Neuronal stem cell (in vitro differentiated cells): ENCODE measurements at regions not wholly inside any gene's neighbourhood (a gene's known extent, or its start where the extent isn't known, plus 50 kb on each side); places are given as distances from the start of the nearest gene placed in this dataset.

Source experiments
- DNase-seq: peaks from one replicate; pipeline ENCODE4 v3.0.0-alpha.2; 2013; ENCODE audit warnings: low spot score
- H2AFZ ChIP-seq: one replicate; pipeline ENCODE4 v1.6.1; 2013; ENCODE audit warnings: mild to moderate bottlenecking, low read length, inconsistent platforms
- H2AK5ac ChIP-seq: 2 replicates; pipeline ENCODE4 v1.6.1; 2013; ENCODE audit warnings: low read depth, mild to moderate bottlenecking, inconsistent platforms, low read length, moderate library complexity, mixed read lengths
- H2BK120ac ChIP-seq: 2 replicates; pipeline ENCODE4 v1.6.1; 2013; ENCODE audit warnings: low read depth, mild to moderate bottlenecking, inconsistent platforms, low read length, moderate library complexity, mixed read lengths
- H2BK12ac ChIP-seq: one replicate; pipeline ENCODE4 v1.6.1; 2013; ENCODE audit warnings: low read length, inconsistent platforms
- H2BK15ac ChIP-seq: 2 replicates; pipeline ENCODE4 v1.6.1; 2013; ENCODE audit warnings: mild to moderate bottlenecking, low read length, inconsistent platforms, mixed read lengths
- H2BK5ac ChIP-seq: one replicate; pipeline ENCODE4 v1.6.1; 2013; ENCODE audit warnings: inconsistent platforms, mild to moderate bottlenecking, low read length, moderate library complexity
- H3K14ac ChIP-seq: one replicate; pipeline ENCODE4 v1.6.1; 2013; ENCODE audit warnings: low read length, inconsistent platforms
- H3K18ac ChIP-seq: 2 replicates; pipeline ENCODE4 v1.6.1; 2013; ENCODE audit warnings: low read length, inconsistent platforms
- H3K23ac ChIP-seq: 2 replicates; pipeline ENCODE4 v1.6.1; 2013; ENCODE audit warnings: low read depth, mild to moderate bottlenecking, mixed read lengths, low read length, inconsistent platforms; ENCODE audit not compliant: poor library complexity
- H3K27ac ChIP-seq: replicated peaks from 3 replicates; pipeline ENCODE4 v1.5.1; 2013; ENCODE audit warnings: low read length, inconsistent platforms
- H3K27me3 ChIP-seq, 3 experiments: 2 replicates each; pipeline ENCODE4 v1.6.1; 2013; ENCODE audit warnings: low read length in 3 of 3, mild to moderate bottlenecking in 2 of 3, inconsistent platforms in 1 of 3, low read depth in 1 of 3, mixed read lengths in 1 of 3, moderate library complexity in 1 of 3; ENCODE audit not compliant: control insufficient read depth in 3 of 3, insufficient read depth in 3 of 3
- H3K36me3 ChIP-seq, 2 donors: replicated peaks in 1 of 2; 2 replicates each; pipeline ENCODE4 v1.6.1; 2013; ENCODE audit warnings: low read length in 2 of 2; ENCODE audit not compliant: control insufficient read depth in 2 of 2, insufficient read depth in 2 of 2
- H3K4ac ChIP-seq: 2 replicates; pipeline ENCODE4 v1.6.1; 2013; ENCODE audit warnings: inconsistent platforms, mild to moderate bottlenecking, low read length, moderate library complexity
- H3K4me1 ChIP-seq, 2 donors: 1 replicate in 1 of 2; 2 replicates in 1 of 2; pipeline ENCODE4 v1.6.1; 2013; ENCODE audit warnings: low read length in 2 of 2, low read depth in 1 of 2; ENCODE audit not compliant: control insufficient read depth in 2 of 2, insufficient read depth in 1 of 2
- H3K4me2 ChIP-seq: one replicate; pipeline ENCODE4 v1.6.1; 2013; ENCODE audit warnings: mild to moderate bottlenecking, low read length, inconsistent platforms; ENCODE audit not compliant: insufficient read depth, poor library complexity, severe bottlenecking
- H3K4me3 ChIP-seq, 2 donors: 2 replicates each; pipeline ENCODE4 v1.5.1; 2013; ENCODE audit warnings: low read length in 2 of 2, mild to moderate bottlenecking in 2 of 2, inconsistent platforms in 1 of 2, moderate library complexity in 1 of 2
- H3K79me1 ChIP-seq: one replicate; pipeline ENCODE4 v1.6.1; 2013; ENCODE audit warnings: low read depth, mild to moderate bottlenecking, inconsistent platforms, low read length, moderate library complexity
- H3K9ac ChIP-seq: one replicate; pipeline ENCODE4 v1.6.1; 2013; ENCODE audit warnings: mild to moderate bottlenecking, low read depth, low read length, inconsistent platforms; ENCODE audit not compliant: poor library complexity
- H3K9me3 ChIP-seq, 2 donors: replicated peaks in 1 of 2; 2 replicates each; pipeline versions ENCODE3 to v1.6.1; 2013; ENCODE audit warnings: low read length in 2 of 2, mild to moderate bottlenecking in 2 of 2, inconsistent platforms in 1 of 2, low read depth in 1 of 2, mixed read lengths in 1 of 2, moderate library complexity in 1 of 2; ENCODE audit not compliant: control insufficient read depth in 2 of 2, insufficient read depth in 1 of 2
- H4K8ac ChIP-seq: one replicate; pipeline ENCODE4 v1.6.1; 2013; ENCODE audit warnings: low read depth, mild to moderate bottlenecking, inconsistent platforms, low read length, moderate library complexity
- H4K91ac ChIP-seq: one replicate; pipeline ENCODE4 v1.6.1; 2013; ENCODE audit warnings: low read length, low read depth, mild to moderate bottlenecking, inconsistent platforms; ENCODE audit not compliant: poor library complexity
- WGBS, 2 donors: extraction: QIAGEN DNeasy Blood & Tissue Kit; methylation state at CpG; one replicate each; pipeline ENCODE4 v1.1.7; 2013; ENCODE audit warnings: missing lambda C conversion rate in 2 of 2, mixed read lengths in 1 of 2; ENCODE audit not compliant: insufficient read length in 2 of 2, insufficient replicate concordance in 1 of 2; ENCODE audit errors: extremely low coverage in 2 of 2; 5-methylcytosine and 5-hydroxymethylcytosine counted together

DNA sequence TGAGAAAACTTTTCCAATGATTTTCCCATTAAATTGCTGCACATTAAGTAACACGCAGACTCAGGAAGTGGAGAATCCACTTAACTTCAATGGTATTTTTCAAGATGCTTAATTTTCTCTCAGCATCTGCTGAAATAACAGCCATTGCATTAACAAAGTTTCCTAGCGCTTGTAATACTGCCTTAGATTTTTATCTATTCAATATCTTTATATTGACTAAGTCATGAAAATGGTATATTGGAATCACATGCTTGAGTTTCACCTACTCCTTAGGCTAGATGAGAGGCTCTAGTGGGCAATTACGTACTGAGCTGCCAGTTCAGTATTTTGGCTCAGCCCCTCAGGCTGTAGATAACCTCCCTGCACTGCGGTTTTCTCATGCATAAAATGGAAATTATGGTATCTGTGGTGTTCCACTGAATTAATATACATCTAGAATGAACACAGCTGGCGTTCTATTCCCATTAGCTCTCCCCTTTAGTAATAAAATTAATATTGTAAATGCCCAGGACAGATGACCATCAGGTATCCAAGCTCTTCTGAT lies 112.9 kb downstream of the MTX3 start:
- DNase-seq, result no peak
- no peak overlapping the region for H2BK5ac ChIP-seq
- H4K8ac ChIP-seq, result no peak overlapping the region
- H3K36me3 ChIP-seq, result no peaks in the 10 kb centered on the region
- no peak overlapping the region for H2AFZ ChIP-seq
- H3K23ac ChIP-seq, result no peak overlapping the region
- H3K4me3 ChIP-seq, result no peak overlapping the region
- H4K91ac ChIP-seq, result no peak overlapping the region
- no peak overlapping the region for H3K14ac ChIP-seq
- H3K4ac ChIP-seq, result no peak overlapping the region
- H3K4me1 ChIP-seq, result peaks cover 0 to 2% of the 10 kb centered on the region in 2 donors
- H2AK5ac ChIP-seq, result no peak overlapping the region
- H3K4me2 ChIP-seq, result no peak overlapping the region
- H3K27me3 ChIP-seq, result no peaks in the 10 kb centered on the region
- no peak overlapping the region for H2BK15ac ChIP-seq
- no peak overlapping the region for H3K18ac ChIP-seq
- no peak overlapping the region for H2BK12ac ChIP-seq
- no peak overlapping the region for H3K9ac ChIP-seq
- no peaks in the 10 kb centered on the region for H3K9me3 ChIP-seq
- H2BK120ac ChIP-seq, result no peak overlapping the region
- no peaks in the 10 kb centered on the region for H3K79me1 ChIP-seq
- no peak overlapping the region for H3K27ac ChIP-seq
- no CpG with 5 or more reads among the region's 5 CpGs for WGBS, 2 donors

- no peak overlapping the region for H3K9ac ChIP-seq
- WGBS, 2 donors, result no CpG with 5 or more reads among the region's 1 CpG
- no peaks in the 10 kb centered on the region for H3K79me1 ChIP-seq
- H3K9me3 ChIP-seq, result no peaks in the 10 kb centered on the region
- no peak overlapping the region for H4K8ac ChIP-seq
- no peak overlapping the region for H2BK12ac ChIP-seq
- H3K4me3 ChIP-seq, result no peak overlapping the region
- no peaks in the 10 kb centered on the region for H3K27me3 ChIP-seq
- no peak overlapping the region for H4K91ac ChIP-seq
- H2AK5ac ChIP-seq, result no peak overlapping the region
- no peak overlapping the region for H2BK15ac ChIP-seq
- H3K4me2 ChIP-seq, result no peak overlapping the region
- no peak overlapping the region for H3K4ac ChIP-seq
- peaks cover 0 to 2% of the 10 kb centered on the region in 2 donors for H3K4me1 ChIP-seq
- H2BK5ac ChIP-seq, result no peak overlapping the region
- no peak overlapping the region for H3K18ac ChIP-seq
- DNase-seq, result no peak
- no peak overlapping the region for H3K23ac ChIP-seq
- H2BK120ac ChIP-seq, result no peak overlapping the region
- no peaks in the 10 kb centered on the region for H3K36me3 ChIP-seq
- H3K14ac ChIP-seq, result no peak overlapping the region
- H2AFZ ChIP-seq, result no peak overlapping the region
- H3K27ac ChIP-seq, result no peak overlapping the region
Observed at GRCh38 chr5:79876456-79876855, 114.6 kb downstream of the MTX3 start.

GRCh38 chr5:79875230-79875629 lies 115.8 kb downstream of the MTX3 start:
- Histone ChIP-seq H3K4me1 (peaks cover 0 to 2% of the 10 kb centered on the region in 2 donors), H3K4me2 (no peak overlapping the region), H3K9ac (no peak overlapping the region), H2BK5ac (no peak overlapping the region), H3K18ac (no peak overlapping the region), H2BK12ac (no peak overlapping the region), H3K4ac (no peak overlapping the region), H3K4me3 (no peak overlapping the region), H3K36me3 (no peaks in the 10 kb centered on the region), H2BK15ac (no peak overlapping the region), H3K9me3 (no peaks in the 10 kb centered on the region), H3K27me3 (no peaks in the 10 kb centered on the region), H2BK120ac (no peak overlapping the region), H3K23ac (no peak overlapping the region), H3K27ac (no peak overlapping the region), H2AK5ac (no peak overlapping the region), H3K79me1 (no peaks in the 10 kb centered on the region), H4K91ac (no peak overlapping the region), H3K14ac (peak overlapping the region; percentile 33), H4K8ac (no peak overlapping the region), H2AFZ (no peak overlapping the region)
- WGBS, 2 donors, result no CpG with 5 or more reads among the region's 10 CpGs
- no peak for DNase-seq

GRCh38 chr5:79873187-79873586 lies 117.9 kb downstream of the MTX3 start:
- Histone ChIP-seq H3K4me1 (peaks cover 0 to 2% of the 10 kb centered on the region in 2 donors), H3K27me3 (no peaks in the 10 kb centered on the region), H3K9ac (no peak overlapping the region), H3K79me1 (no peaks in the 10 kb centered on the region), H4K8ac (no peak overlapping the region), H3K14ac (no peak overlapping the region), H2BK5ac (no peak overlapping the region), H2BK12ac (no peak overlapping the region), H2BK15ac (no peak overlapping the region), H3K4ac (no peak overlapping the region), H3K18ac (no peak overlapping the region), H2AFZ (no peak overlapping the region), H4K91ac (no peak overlapping the region), H3K23ac (no peak overlapping the region), H2AK5ac (no peak overlapping the region), H3K9me3 (no peaks in the 10 kb centered on the region), H3K4me2 (no peak overlapping the region), H2BK120ac (no peak overlapping the region), H3K4me3 (no peak overlapping the region), H3K27ac (no peak overlapping the region), H3K36me3 (no peaks in the 10 kb centered on the region)
- no peak for DNase-seq
- WGBS, 2 donors, result no CpG with 5 or more reads among the region's 8 CpGs
